ENCODE measurements at regions not wholly inside any gene's neighbourhood (a gene's known extent, or its start where the extent isn't known, plus 50 kb on each side); places are given as distances from the start of the nearest gene placed in this dataset.

- TF ChIP-seq RFX5 (IDR thresholded peaks at IDR 0.05) (no peak), MAZ (IDR thresholded peaks at IDR 0.05; ENCODE audit: borderline replicate concordance, low read depth, low read length) (no peak), REST (IDR thresholded peaks at IDR 0.05) (no peak), BHLHE40 (IDR thresholded peaks at IDR 0.05; ENCODE audit: low read depth, low read length) (no peak), CTCF (IDR thresholded peaks at IDR 0.05) (no peak), USF2 (IDR thresholded peaks at IDR 0.05) (no peak), EP300 (IDR thresholded peaks at IDR 0.05) (no peak), RNF2 (IDR thresholded peaks at IDR 0.05; ENCODE audit: borderline replicate concordance, low read depth) (no peak), RAD21 (conservative IDR thresholded peaks at IDR 0.05 in 1 of 2, IDR thresholded peaks at IDR 0.05 in 1 of 2) (no peak), ESRRA (IDR thresholded peaks at IDR 0.05; ENCODE audit: borderline replicate concordance, low read length) (no peak), POLR2AphosphoS2 (conservative IDR thresholded peaks at IDR 0.05; ENCODE audit: low read length) (no peak)
Measured at GRCh38 chr2:118457951-118458350, 369.7 kb downstream of the INSIG2 start.
